Body of pancreas (tissue), 4 donors: ENCODE measurements at regions not wholly inside any gene's neighbourhood (a gene's known extent, or its start where the extent isn't known, plus 50 kb on each side); places are given as distances from the start of the nearest gene placed in this dataset.

Experiments
- CTCF ChIP-seq, 7 experiments: fragments of 450-650 bp in 4 of 7; fragments of 200-600 bp in 3 of 7; sonication (generic) in 3 of 7; IDR thresholded peaks; one replicate each; pipeline ENCODE4 v1.5.1; 2016 to 2019; ENCODE audit warnings: antibody characterized with exemption in 7 of 7
- POLR2A ChIP-seq, 3 donors: fragments of 450-650 bp; IDR thresholded peaks; one replicate each; pipeline ENCODE4 v1.6.1; 2016; ENCODE audit warnings: antibody characterized with exemption in 3 of 3, mild to moderate bottlenecking in 2 of 3

- TF ChIP-seq CTCF (IDR thresholded peaks at IDR 0.05), result no peak
- no peak for TF ChIP-seq POLR2A (IDR thresholded peaks at IDR 0.05)
Observed at GRCh38 chr22:48740086-48740730, 1087.5 kb downstream of the BRD1 start.
